ENCODE measurements at regions not wholly inside any gene's neighbourhood (a gene's known extent, or its start where the extent isn't known, plus 50 kb on each side); places are given as distances from the start of the nearest gene placed in this dataset.
"Not testable (repeated sequence)": the region's sequence is repeated elsewhere in the genome, so short reads cannot be mapped to it uniquely, and the experiment has no call there.

- in situ Hi-C loops (cut with HindIII; ENCODE audit: low sequenced_read_pairs) = no loop called here
Observed at GRCh38 chr15:95690631-95691340, 639.7 kb upstream of the NR2F2 start.

DNA sequence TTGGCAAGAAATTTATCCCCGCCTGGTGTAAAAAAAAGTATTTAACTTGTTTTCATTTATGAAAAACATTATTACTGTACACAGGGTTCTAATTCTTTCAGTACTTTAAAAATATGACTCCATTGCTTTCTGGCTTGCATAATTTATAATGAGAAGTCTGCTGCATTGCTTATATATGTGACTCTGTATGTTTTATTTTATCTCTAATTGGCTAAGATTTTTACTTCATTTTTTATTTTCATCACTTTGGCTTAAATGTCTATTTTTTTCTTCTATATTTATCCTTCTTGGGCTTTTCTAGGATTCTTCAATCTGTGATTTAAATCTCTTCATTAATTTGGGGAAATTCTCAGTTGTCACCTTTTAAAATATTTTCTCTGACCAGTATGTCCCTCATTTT lies 636.6 kb upstream of the NR2F2 start:
- in situ Hi-C loops (cut with HindIII; ENCODE audit: low sequenced_read_pairs) = no loop called here

GRCh38 chr15:95698230-95698629 lies 632.3 kb upstream of the NR2F2 start:
- in situ Hi-C loops (cut with HindIII; ENCODE audit: low sequenced_read_pairs) = no loop called here

- in situ Hi-C loops (cut with HindIII; ENCODE audit: low sequenced_read_pairs) = no loop called here
Observed at GRCh38 chr15:95698951-95699350, 631.5 kb upstream of the NR2F2 start.

DNA sequence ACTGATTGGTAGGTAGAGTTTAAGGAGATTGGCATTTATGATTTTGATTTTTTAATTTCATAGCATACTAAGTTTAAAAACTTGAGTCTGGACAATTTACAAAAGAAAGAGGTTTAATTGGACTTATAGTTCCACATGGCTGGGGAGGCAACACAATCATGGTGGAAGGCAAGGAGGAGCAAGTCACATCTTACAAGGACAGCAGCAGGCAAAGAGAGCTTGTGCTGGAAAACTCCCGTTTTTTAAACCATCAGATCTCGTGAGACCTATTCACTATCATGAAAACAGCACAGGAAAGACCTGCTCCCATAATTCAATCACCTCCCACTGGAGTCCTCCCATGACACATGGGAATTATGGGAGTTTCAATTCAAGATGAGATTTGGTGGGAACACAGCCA lies 630.9 kb upstream of the NR2F2 start:
- in situ Hi-C loops (cut with HindIII; ENCODE audit: low sequenced_read_pairs) = no loop called here

DNA sequence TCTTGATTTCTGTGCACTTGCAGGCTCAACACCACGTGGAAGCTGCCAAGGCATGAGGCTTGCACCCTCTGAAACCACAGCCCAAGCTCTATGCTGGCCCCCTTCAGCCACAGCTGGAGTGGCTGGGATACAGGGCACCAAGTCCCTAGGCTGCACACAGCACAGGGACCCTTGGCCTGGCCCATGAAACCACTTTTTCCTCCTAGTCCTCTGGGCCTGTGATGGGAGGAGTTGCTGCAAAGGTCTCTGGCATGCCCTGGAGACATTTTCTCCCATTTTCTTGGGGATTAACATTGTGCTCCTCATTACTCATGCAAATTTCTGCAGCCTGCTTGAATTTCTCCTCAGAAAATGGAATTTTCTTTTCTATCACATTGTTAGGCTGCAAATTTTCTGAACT lies 629.8 kb upstream of the NR2F2 start:
- in situ Hi-C loops (cut with HindIII; ENCODE audit: low sequenced_read_pairs) = not testable (repeated sequence)

GRCh38 chr15:95701410-95701809 lies 629.1 kb upstream of the NR2F2 start:
- in situ Hi-C loops (cut with HindIII; ENCODE audit: low sequenced_read_pairs) = no loop called here

GRCh38 chr15:95709959-95710695 lies 620.4 kb upstream of the NR2F2 start:
- in situ Hi-C loops (cut with HindIII; ENCODE audit: low sequenced_read_pairs) = no loop called here

DNA sequence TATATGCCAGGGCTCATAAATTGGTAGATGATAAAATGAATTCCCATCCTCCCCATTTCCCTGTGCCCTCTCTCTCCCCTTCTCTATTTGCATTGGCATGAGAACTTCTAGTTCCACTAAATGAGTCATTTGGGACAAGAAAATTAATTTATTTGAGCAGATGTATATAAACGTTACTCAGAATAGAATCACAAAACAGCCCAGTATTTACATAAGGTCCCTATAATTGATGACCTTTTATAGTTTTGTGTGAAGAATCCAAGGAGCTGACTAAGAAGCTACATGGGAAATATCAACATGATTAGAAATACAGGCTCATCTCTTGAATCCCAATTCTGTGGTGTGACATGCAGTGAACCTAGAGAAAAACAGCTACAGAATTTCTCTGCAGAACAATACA lies 617.7 kb upstream of the NR2F2 start:
- in situ Hi-C loops (cut with HindIII; ENCODE audit: low sequenced_read_pairs) = no loop called here

DNA sequence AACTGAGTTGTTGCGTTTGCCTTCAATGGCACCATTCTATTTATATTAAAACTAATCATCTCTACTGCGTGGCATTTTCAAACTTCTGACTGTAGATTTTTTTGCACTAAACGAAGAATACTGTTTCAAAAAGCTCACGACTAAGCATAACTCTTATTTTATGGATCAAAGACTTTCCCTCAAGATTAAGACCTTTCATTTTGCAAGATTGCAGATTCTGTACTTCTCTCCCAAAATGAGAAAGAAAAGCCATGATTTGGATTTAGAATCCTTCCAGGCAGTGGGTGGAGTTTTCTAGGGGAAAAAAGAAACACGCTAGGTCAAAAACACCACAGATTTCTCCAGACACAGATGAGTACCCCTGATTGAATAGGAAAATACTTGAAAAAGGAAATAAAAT lies 617.2 kb upstream of the NR2F2 start:
- in situ Hi-C loops (cut with HindIII; ENCODE audit: low sequenced_read_pairs) = no loop called here

DNA sequence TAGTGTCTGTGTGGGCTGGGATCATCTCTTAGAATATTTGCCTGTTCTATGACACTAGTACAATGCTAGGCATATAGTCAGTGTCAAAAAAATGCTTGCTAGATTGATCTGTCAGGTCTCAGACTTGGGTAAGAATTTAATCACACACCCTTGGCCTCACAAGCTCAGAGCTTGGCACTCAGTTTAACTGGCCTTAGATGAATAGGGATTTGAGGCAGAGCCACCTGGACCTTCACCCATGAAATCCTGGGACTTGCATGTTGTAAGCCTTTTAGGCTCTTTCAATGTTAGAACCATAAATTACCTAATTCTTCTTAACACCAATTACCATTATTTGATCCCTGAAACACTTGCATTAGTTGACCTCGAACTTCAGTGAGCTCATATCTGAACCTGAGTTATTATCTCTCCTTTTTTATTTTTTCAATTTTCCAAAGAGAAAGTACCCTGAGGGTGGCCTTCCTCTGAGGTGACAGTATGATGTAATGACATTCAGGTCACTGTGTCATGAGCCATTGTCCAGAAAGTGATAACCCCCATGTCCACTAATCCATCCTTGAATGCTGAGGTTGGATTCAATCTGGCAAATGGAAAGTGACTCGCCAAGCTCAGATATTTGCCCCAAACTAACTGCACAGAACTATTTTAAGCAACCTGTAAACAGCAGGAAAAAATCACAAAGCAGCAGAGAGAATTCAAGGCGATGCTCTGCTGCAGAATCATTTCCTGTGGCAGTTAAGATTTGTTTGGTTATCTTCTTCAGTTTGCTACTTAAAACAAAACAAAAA lies 615.2 kb upstream of the NR2F2 start:
- in situ Hi-C loops (cut with HindIII; ENCODE audit: low sequenced_read_pairs) = no loop called here

DNA sequence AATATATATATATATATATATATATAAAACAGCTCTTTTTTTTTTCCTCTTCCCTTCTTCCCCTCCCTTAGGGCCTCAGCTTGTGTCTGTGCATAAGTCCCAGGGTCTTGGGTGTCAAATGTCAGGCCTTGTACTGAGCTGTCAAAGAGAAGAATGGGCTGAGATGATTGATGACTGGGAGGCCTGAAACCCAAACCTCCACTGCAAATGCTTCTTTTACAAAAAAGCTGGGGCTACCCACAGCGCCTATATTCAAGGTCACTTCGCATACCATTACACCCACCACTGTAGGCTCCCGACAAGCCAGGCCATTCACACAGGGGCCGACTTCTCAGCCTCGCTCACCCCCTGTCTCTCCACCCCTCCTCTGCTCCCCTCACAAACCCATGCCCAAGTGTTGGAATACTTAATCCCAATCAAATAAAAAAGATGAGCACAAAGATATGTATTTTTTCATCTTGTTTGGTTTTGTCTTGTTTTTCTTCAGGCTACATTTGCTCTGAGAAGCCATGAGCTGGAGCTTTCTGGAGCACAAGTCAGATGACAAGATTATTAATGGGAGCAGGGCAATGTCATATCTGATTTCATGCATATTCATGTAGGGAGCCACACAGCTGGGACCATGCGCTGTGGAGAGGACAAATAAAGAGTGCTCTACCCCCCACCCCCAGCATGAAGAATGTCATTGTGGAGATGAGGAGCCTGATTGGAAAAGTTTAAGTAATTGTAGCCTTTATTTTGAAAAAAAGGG lies 614.4 kb upstream of the NR2F2 start:
- in situ Hi-C loops (cut with HindIII; ENCODE audit: low sequenced_read_pairs) = no loop called here

GRCh38 chr15:95716708-95717107 lies 613.8 kb upstream of the NR2F2 start:
- in situ Hi-C loops (cut with HindIII; ENCODE audit: low sequenced_read_pairs) = no loop called here

- in situ Hi-C loops (cut with HindIII; ENCODE audit: low sequenced_read_pairs) = no loop called here
Observed at GRCh38 chr15:95718441-95718840, 612.1 kb upstream of the NR2F2 start.

- in situ Hi-C loops (cut with HindIII; ENCODE audit: low sequenced_read_pairs) = no loop called here
Observed at GRCh38 chr15:95724908-95725633, 605.4 kb upstream of the NR2F2 start.

GRCh38 chr15:95726891-95727290 lies 603.6 kb upstream of the NR2F2 start:
- in situ Hi-C loops (cut with HindIII; ENCODE audit: low sequenced_read_pairs) = no loop called here

DNA sequence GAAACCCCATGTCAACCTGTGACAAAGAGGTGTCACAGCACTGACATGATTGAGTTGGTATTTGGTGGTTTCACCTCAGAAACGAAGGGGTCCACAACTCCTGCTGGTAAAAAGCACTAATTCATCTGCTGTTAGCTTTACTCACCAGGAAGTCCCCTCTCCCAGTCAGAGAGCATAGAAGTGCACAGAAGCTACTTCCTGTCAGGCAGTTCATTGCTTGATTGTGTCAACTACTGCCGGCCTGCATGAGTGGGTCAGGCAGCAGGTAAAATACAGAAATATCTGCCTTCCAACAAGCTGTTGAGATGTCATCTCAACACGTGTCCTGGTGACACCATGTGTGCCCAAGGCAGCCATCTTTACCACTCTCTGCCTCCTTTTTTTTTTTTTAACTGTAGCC lies 596.6 kb upstream of the NR2F2 start:
- in situ Hi-C loops (cut with HindIII; ENCODE audit: low sequenced_read_pairs) = no loop called here

DNA sequence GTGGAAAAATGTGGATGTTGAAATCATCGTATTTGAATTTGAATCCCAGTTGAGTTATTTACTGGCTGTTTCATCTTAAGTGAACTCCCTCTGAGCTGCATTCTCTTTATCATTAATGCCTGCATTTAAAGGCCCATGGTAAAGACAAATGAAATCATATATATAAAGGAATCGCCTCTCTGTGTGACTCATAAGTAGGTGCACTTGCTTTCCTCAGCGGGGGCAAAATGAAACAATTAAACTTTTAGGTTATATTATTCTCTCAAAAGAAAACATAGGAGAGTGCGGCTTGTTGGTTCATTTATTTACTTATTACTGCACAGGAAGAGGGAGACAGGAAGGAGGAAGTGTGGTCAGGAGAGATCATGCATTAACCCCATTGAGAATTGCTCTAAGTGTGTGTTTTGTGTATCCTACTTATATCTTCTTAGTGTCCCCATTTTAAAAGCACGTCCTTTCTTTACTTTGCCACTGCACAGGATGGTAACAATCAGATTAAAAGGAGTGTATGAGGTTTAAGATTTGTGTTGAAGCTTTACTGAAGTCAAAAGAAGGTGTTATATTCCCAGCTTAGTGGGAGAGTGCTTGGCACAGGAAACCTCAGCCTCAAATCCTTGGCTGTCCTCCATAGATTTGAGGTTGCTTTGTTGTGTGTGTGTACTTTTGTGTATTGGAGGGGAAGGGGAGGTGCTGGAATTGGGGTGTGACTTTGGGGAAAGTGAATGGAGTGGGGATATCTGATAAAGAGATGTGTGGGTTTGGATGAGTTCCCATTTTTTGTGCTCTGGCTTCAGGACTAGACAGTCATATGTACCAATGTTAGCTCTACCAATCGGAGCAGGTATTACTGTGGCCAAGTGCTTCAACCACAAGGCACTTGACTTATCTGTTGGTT lies 595.8 kb upstream of the NR2F2 start:
- in situ Hi-C loops (cut with HindIII; ENCODE audit: low sequenced_read_pairs) = no loop called here

GRCh38 chr15:95737060-95737459 lies 593.4 kb upstream of the NR2F2 start:
- in situ Hi-C loops (cut with HindIII; ENCODE audit: low sequenced_read_pairs) = no loop called here
